Posterior cingulate gyrus (tissue), 11 donors: ENCODE measurements at regions not wholly inside any gene's neighbourhood (a gene's known extent, or its start where the extent isn't known, plus 50 kb on each side); places are given as distances from the start of the nearest gene placed in this dataset.

Experiments
- DNase-seq, 10 donors: peaks; one replicate each; pipeline versions ENCODE4 v3.0.0 to v3.0.0-alpha.2; 2020 to 2021; ENCODE audit warnings: mixed read lengths in 3 of 10
- intact Hi-C: fragments of 100-400 bp; cut with DNase I; formaldehyde crosslinking; loops from one replicate; pipeline ENCODE4 v1.15.1; 2023

DNA sequence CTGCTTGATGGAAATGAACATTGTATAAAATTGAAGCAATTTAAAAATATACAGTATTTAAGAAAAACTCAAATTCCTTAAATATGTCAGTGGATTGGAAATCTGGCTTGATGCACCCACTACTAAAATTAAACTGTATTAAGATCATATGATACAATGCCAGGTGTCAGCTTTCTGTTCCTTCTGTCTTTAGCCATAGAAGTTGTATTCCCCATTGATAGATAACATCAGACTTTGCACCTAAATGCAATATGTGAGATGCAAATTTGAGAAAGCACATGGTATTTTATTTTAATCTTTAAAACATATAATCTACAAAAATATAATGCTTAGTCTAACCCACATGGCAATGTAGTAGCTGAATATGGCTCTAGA is 697.4 kb upstream of the WWC1 start:
- intact Hi-C loops = loop anchor here (10.0 kb wide), 1 partner anchor 421 kb away; no protein-coding TSS in a partner anchor
- no peak for DNase-seq

DNA sequence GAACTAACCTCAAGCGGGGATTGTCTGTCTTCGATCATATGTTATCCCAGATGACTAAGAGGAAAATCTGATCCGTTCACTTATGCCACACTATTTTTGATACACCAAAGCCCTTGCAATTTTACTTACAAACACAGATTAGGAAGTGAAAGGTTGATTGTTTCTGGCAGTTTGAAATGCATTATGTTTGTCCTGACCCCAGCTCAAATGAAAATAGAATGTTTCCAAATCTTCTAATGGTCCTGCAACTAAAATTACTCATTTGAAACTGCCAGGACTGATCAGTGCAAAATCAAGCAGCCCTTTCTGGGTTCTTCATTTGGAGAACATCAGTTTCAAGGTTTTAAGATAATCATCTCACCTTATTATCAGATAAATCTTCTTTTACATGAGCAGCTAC is 696.7 kb upstream of the WWC1 start:
- no peak for DNase-seq
- intact Hi-C loops = loop anchor here (10.0 kb wide), 1 partner anchor 420 kb away; no protein-coding TSS in a partner anchor

DNA sequence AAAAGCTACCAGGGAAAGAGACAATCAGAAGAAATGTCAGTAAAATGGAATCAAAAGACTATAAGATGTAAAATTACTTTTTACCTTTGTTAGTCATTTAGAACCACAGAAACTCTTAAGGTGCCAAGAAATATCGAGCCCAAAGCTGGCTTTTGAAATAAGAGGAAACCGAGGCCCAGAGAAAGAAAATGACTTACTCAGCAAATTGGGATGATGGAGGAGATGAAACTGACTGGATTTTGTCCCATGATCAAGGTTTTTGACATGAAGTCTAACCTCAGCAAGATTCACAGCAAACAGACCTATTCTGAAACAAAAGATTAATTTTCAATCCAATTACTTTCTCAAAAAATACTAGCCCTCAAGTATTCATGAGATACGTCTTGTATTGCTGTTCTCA is 696.2 kb upstream of the WWC1 start:
- DNase-seq = no peak
- intact Hi-C loops = loop anchor here (10.0 kb wide), 1 partner anchor 420 kb away; no protein-coding TSS in a partner anchor

DNA sequence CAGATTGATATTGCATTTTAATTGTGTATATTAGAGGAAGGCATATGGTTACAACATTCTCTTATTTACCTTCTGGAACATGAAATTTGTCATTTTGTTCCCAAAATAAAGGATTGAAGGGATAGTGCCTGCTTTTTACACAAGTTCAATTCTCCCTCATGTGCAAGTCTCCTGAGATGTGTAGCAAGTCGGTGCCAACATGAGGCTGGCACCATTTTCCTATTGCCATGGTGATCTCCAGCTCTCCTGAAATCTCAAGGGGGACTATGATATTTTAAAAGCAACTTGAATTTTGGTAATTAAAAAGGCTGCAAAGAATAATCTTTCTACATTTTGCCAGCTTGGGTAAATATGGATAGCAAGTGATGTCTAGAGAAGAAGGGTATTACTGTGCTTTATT is 693.3 kb upstream of the WWC1 start:
- intact Hi-C loops = loop anchor here (10.0 kb wide), 1 partner anchor 417 kb away; no protein-coding TSS in a partner anchor
- DNase-seq = peak in 1 of 10 donors; percentile 9

DNA sequence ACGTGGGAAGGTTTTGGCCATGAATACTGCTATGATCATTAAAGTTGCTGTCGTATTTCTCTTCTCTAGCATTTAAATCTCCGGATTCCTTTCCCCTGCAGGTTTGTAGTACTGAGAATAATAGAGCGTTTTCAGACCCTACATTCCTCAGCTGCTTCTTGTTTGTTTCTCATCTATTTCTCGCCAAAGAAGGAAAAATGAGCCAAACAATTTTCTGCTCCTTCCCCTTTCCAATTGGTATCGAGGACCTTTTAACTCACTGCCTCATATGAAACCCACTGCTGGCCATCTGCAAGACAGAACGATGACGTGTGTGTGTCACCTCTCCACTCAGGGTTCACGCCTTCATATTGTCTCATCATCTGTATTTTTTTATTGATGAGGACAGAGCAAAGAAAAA is 689.4 kb upstream of the WWC1 start:
- DNase-seq = no peak
- intact Hi-C loops = no loop called here

DNA sequence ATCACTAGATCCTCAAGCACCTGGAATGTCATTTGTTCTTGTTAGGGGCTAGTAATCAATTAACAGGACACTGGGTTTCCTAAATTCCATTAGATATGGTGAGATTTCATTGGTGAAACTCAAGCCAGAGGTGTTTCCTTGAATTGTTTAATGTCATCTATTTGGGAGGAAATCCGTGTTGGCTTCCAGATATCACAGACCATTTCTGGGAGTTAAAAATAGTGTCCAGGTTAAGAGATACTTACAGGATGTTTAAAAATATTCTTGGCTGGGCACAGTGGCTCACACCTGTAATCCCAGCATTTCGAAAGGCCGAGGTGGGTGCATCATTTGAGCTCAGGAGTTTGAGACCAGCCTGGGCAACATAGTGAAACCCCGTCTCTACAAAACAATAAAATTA is 688.3 kb upstream of the WWC1 start:
- intact Hi-C loops = no loop called here
- no peak for DNase-seq

DNA sequence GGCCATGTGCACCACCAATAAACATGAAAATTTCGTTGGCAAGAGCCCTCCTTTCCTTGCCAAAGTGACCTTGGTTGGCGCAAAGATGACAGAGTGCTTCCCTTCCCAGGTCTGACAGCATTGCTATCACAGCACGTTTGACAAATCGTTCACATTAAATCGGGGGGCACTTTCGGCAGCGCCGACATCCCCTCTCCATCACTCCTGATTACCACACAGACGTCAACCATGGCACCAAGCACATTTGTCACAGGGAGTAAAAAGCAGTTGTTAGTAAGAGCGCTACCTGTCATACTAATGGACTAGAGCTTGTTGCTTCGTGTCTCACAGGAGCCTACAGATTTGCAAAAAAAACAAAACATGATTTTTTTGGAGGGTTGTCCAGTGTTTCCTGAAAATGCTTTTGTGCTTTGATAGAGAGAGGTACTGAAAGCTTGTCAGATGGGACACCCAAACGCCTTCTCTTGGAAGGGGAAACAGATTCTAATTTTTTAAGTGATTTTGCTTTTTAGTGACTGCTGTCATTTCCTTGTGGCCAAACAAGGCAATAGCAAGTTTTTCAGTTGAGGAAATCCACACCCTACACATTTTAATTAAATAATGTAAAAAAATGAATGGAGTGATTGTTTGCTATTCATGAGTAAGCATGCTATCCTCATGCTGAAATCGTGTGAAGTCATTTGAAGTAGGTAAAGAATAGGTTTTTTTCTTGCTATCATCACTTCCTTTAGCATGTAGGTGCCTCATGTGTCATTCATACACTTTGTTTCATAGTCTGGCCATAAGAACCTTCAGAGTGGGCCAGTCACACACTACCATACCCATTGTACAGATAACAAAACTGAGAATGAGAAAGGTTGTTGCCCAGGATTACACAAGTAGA is 682.8 kb upstream of the WWC1 start:
- intact Hi-C loops = no loop called here
- DNase-seq = no peak

DNA sequence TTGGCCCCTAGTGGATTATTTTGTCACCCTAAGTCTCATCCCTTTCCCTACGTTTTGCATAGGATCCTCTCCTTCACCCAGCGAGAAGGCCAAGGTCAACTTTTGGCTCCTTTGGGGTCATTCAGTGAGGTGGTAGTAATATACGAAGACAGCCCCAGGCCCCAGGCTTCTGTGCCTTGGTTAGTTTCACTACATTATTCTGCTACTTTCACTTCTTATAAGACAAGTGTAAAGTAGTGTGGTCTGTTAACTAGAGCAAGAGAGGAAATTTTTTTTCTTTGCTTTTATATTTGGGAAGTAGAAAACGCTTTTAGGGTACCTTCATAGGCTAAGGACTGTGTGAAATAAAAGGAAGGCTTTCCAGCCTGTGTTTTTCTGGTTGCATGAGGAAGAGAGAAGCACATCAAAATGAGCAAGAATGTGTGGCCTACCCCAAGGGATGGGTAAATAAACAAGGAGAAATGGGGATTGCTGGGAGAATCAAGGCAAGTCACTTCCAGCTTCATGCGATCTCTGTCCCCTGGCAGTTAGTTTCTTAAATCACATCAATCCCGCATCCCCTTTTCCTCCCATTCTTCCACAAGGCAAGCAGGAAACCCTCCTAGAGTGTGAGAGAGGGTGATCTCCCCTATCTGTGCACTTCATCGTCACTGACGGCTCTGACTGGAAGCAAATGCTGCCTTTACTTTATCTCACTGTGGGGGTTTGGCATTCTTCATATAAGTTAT is 677.0 kb upstream of the WWC1 start:
- intact Hi-C loops = no loop called here
- DNase-seq = no peak

DNA sequence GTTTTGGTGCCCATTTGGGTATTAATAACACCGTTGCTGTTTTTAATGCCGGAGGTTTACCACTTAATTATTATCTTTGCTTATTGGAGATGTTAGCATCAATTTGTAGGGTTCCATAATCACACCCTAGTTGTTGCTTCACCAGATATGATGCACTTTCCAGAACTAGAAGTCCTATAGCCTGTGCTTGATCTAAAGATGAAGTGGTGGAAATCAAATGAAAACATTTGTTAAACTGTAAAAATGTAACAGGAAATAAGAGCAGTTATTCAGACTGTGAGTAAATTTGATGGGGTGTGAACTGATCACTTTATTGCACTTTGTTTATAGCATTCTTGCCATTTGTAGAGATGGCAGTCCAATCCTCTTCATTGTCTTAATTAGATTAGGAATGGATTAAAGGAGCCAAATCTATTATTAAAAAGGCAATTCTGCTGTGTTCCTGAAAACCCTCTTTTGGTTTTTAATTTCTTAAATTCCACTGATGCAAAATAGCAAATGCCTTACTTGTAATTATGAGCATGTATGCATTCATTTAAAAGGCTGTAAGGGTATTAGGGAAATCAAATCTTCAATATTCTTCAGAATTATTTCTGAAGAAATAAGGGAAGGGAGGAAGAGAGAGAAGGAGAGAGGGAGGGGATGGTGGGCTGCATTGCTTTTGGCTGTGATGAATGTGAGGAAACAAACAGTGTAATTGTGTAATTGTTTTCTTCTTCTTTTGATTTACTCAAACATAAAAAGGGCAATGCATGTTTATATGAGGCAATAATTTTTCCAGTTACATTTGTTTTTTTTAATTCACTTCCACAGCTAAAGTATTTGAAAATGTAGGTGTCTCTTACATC is 675.2 kb upstream of the WWC1 start:
- intact Hi-C loops = no loop called here
- no peak for DNase-seq

DNA sequence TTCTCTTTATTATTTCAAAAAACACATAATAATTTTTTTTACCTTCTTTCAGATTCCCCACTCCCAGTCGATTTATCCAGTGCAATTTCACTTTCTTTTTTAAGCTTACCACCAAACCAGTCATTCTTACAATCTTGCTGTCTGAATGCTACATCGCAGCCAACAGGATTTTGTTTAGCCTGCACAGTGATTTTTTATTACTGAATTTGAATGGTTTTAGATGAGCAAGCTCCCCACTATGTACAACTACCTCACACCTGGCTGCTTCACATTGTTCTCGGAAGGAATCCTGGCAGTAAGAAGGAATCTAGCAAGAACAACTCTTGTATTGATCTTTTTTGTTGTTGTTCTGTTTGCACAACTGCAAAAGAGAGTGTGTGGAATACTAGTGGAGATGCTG is 668.1 kb upstream of the WWC1 start:
- intact Hi-C loops = no loop called here
- DNase-seq = no peak

DNA sequence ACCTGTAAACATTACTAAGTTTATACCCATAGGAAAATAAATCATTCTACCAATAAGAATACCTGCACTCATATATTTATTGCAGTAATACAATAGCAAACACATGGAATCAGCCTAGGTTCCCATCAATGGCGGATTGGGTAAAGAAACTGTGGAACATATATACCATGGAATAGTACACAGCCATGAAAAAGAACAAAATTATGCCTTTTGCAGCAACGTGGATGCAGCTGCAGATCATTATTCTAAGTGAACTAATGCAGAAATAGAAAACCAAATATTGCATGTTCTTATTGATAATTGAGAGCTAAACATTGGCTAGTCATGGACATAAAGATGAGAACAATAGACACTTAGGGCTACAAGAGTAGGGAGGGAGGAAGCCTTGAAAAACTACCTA is 667.4 kb upstream of the WWC1 start:
- no peak for DNase-seq
- intact Hi-C loops = no loop called here

DNA sequence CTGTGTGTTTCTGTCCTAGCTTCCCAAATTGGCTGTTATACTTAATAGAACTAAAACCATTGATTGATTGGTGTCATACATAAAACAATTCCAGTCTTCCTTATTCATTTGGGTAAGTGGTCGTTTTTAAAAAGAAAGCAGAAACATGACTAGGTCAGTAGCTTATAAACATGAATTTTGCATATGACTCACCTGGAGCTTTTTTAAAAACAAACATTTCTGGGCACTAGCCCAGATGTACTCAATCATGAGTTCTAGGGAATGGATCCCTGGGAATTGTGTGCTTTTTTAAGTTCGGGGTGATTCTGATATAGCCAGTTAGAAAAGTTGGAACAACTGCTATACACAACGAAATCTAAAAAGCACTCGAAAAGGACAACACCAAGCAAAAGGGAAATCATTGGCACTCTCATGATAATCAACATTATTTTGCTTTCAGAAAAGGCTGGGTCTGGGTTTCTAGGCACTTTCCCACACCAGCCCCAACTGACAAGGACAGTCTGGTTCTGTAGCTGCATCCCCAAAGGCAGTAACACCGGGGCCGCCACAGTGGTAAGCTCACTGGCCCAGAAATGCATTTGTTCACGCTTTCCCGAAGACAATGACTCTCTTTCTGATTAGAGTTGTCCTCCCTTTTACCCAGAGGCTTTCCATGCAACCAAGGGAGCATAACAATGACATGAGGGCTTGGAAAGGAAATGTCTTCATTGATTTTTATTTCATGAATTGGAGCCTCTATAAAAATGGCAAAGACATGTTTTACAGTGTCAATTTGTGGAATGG is 664.9 kb upstream of the WWC1 start:
- intact Hi-C loops = no loop called here
- DNase-seq = no peak

DNA sequence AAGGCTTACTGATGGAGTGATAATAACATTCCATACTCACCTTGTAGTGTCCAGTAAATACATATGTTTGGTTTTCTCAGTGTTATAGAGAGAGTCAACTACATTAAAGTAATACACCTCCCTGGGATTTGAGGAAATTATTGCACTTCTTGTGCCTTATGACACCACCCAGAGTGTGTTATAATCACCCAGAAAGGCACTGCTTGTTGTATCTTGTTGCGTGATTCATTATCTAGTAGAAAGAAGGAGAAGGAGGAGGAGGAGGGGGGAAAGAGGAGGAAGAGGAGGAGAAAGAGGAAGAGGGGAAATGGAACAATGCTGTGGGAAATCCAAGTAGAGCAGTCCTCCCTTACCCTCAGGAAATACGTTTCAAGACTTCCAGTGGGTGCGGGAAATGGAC is 661.8 kb upstream of the WWC1 start:
- intact Hi-C loops = no loop called here

DNA sequence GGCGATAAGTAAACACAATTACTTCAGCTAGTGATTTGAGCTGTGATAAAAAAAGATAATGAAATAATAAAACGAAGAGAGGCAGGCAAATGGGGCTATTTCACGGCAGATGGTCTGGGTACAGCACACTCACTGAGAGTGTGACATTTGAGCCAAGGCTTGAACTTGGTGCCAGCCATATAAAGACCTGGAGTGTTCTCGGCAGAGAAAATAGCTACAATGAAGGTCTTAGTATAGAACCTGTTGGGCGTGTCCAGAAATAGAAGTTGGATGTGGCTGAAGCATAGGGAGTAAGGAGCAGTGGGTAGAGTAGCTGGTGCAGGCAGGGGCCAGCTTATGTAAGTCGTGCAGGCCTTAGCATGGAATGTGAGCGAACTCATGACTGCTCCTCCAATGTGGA is 660.3 kb upstream of the WWC1 start:
- intact Hi-C loops = no loop called here
- DNase-seq = no peak

More for the DNA sequence above, 661.8 kb upstream of the WWC1 start:
- DNase-seq = no peak

DNA sequence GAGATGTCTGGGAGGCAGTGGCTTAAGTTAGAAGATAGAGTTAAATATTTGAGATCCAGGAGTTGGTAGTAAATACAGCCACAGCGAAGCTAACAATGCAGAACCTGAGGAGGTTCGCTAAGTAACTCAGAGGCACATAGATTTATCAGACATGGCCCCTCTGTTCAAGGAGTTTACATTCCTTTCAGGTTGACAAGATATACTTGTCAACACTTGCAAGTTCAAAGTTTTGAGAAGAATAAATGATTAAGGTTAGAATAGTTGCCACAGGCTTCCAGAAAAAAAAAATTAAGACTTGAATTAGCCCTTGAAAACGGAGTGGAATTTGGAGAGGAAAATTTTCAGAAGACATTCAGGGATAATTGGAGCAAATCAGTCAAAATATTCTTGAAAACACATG is 658.3 kb upstream of the WWC1 start:
- intact Hi-C loops = no loop called here
- no peak for DNase-seq

DNA sequence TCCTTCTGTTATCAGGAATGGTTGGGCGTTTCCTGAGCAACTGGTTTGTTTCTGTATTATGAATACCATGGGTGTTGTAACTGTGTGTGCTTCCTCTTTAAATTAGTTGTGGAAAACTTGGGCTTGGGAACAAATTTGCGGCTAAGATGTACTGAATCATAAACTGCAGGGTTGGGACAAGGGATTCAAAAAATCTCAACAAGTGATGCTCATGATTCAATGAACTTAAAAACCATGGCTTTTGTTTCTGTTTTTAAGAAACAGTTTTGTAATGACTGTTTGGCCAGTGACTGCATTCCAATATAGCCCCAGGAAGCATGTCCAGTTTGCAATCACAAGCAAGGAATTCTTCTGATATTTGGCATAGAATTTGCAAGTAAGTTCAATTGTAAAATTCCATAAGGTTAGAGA is 657.5 kb upstream of the WWC1 start:
- intact Hi-C loops = no loop called here
- no peak for DNase-seq

DNA sequence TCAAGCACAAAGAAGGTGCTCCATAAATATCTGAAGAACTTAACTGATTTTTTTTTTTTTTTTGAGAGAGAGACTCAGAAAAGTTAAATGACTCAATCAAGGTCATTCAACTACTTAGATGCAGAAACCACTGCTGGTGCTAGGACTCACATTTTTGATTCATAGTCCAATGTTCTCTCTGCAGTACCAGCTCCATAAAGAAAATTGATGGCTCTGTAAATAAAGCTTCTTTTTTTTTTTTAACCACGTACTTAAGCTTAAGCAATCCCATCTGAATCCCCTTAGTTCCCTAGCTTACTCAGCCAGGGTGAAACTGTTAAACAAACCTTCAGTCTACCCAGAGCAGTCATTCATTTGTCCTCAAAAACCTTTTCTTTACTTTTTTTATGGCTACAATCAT is 657.0 kb upstream of the WWC1 start:
- intact Hi-C loops = no loop called here
- no peak for DNase-seq

DNA sequence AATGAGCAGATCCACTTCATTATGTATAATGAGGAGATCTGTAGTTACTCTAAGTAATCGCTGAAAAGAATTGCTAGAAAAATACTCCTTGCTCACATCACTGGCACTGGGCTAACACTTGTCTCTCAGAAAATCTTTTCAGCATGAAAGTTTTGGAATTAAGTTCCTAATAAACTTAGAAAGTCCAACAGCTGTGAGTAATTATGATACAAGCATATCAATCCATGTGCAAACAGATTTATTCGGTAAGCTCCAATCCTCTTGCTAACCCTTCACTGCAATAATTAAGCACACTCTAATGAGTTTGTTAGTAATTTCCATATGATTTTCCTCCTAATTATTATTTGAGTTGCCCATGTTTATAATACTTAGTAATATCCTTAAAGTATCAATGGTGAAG is 652.6 kb upstream of the WWC1 start:
- intact Hi-C loops = no loop called here
- no peak for DNase-seq

DNA sequence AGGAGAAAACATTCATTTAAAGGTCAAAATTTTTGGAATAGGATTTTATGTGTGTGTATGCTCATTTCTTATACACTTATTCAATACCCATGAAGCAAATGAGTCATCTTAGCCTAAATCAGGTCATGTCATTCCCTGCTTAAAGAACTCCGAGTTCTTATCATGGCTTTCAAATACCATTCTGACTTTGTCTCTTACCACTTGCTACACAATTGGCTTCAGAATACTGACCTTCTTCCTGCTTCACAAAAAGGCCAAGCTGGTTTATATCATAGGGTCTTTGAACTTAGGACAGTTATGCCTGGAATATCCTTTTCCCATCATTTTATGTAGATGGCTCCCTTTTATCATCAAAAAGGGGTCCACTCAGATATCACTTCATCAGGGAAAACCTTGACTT is 652.2 kb upstream of the WWC1 start:
- intact Hi-C loops = no loop called here
- DNase-seq = no peak

DNA sequence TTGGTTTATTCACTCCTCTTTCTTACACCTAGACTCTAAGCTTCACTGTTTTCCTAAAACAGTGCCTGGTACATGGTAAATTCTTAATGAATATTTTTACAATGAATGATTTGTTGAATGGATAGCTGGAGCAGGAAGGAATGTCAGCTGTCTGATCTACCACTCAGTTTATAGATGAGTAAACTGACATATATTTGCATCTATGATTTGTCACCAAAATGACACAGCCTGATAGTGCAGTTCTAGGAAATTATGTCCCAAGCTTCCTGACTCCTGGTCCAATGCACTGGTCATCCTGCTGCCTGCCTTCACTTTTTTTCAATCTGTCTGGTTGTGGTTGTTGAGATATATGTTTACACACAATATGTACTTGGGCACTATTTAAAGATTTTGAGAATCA is 651.7 kb upstream of the WWC1 start:
- no peak for DNase-seq
- intact Hi-C loops = no loop called here
